ENCODE measurements at regions not wholly inside any gene's neighbourhood (a gene's known extent, or its start where the extent isn't known, plus 50 kb on each side); places are given as distances from the start of the nearest gene placed in this dataset.

GRCh38 chrX:74251006-74251930, 52.7 kb upstream of the ZCCHC13 start:
- DNase-seq (ENCODE audit: low spot score), result no peak

GRCh38 chrX:74250574-74250973, 53.4 kb upstream of the ZCCHC13 start:
- intact Hi-C loops (cut with DNase I), result no loop called here
- no peak for DNase-seq (ENCODE audit: low spot score)

More at GRCh38 chrX:74251006-74251930, 52.7 kb upstream of the ZCCHC13 start:
- intact Hi-C loops (cut with DNase I), result no loop called here

- no peak for DNase-seq (ENCODE audit: low spot score)
- intact Hi-C loops (cut with DNase I), result no loop called here
These were observed 54.0 kb upstream of the ZCCHC13 start for GRCh38 chrX:74249963-74250362.

GRCh38 chrX:74248889-74249288, 55.1 kb upstream of the ZCCHC13 start:
- no peak for DNase-seq (ENCODE audit: low spot score)
- intact Hi-C loops (cut with DNase I), result no loop called here

GRCh38 chrX:74246524-74246923, 57.5 kb upstream of the ZCCHC13 start:
- intact Hi-C loops (cut with DNase I), result no loop called here
- DNase-seq (ENCODE audit: low spot score), result no peak

- no peak for DNase-seq (ENCODE audit: low spot score)
- intact Hi-C loops (cut with DNase I), result no loop called here
These were observed 61.4 kb upstream of the ZCCHC13 start for GRCh38 chrX:74242484-74243138.

- intact Hi-C loops (cut with DNase I), result no loop called here
- no peak for DNase-seq (ENCODE audit: low spot score)
These were observed 61.9 kb upstream of the ZCCHC13 start for GRCh38 chrX:74242050-74242449.

- intact Hi-C loops (cut with DNase I), result no loop called here
- no peak for DNase-seq (ENCODE audit: low spot score)
These were observed 65.2 kb upstream of the ZCCHC13 start for GRCh38 chrX:74238771-74239170.

GRCh38 chrX:74234818-74235217, 69.2 kb upstream of the ZCCHC13 start:
- DNase-seq (ENCODE audit: low spot score), result no peak
- intact Hi-C loops (cut with DNase I), result no loop called here

GRCh38 chrX:74232859-74233258, 71.1 kb upstream of the ZCCHC13 start:
- DNase-seq (ENCODE audit: low spot score), result no peak
- intact Hi-C loops (cut with DNase I), result no loop called here

- intact Hi-C loops (cut with DNase I), result no loop called here
- DNase-seq (ENCODE audit: low spot score), result no peak
These were observed 72.4 kb upstream of the ZCCHC13 start for GRCh38 chrX:74231625-74232024.

- intact Hi-C loops (cut with DNase I), result no loop called here
- DNase-seq (ENCODE audit: low spot score), result no peak
These were observed 73.9 kb upstream of the ZCCHC13 start for GRCh38 chrX:74230094-74230493.

GRCh38 chrX:74225111-74225510, 78.9 kb upstream of the ZCCHC13 start:
- intact Hi-C loops (cut with DNase I), result no loop called here
- no peak for DNase-seq (ENCODE audit: low spot score)

- DNase-seq (ENCODE audit: low spot score), result no peak
- intact Hi-C loops (cut with DNase I), result no loop called here
These were observed 83.7 kb upstream of the ZCCHC13 start for GRCh38 chrX:74220277-74220676.

GRCh38 chrX:74218895-74219294, 85.1 kb upstream of the ZCCHC13 start:
- intact Hi-C loops (cut with DNase I), result no loop called here
- DNase-seq (ENCODE audit: low spot score), result no peak

- no peak for DNase-seq (ENCODE audit: low spot score)
- intact Hi-C loops (cut with DNase I), result no loop called here
These were observed 87.6 kb upstream of the ZCCHC13 start for GRCh38 chrX:74216421-74216820.

- intact Hi-C loops (cut with DNase I), result no loop called here
- no peak for DNase-seq (ENCODE audit: low spot score)
These were observed 92.1 kb upstream of the ZCCHC13 start for GRCh38 chrX:74211911-74212310.

- DNase-seq (ENCODE audit: low spot score), result no peak
- intact Hi-C loops (cut with DNase I), result no loop called here
These were observed 96.4 kb upstream of the ZCCHC13 start for GRCh38 chrX:74207539-74207938.

GRCh38 chrX:74195605-74196004, 108.4 kb upstream of the ZCCHC13 start:
- intact Hi-C loops (cut with DNase I), result no loop called here
- DNase-seq (ENCODE audit: low spot score), result no peak

- intact Hi-C loops (cut with DNase I), result no loop called here
- DNase-seq (ENCODE audit: low spot score), result no peak
These were observed 108.9 kb upstream of the ZCCHC13 start for GRCh38 chrX:74195120-74195519.

- intact Hi-C loops (cut with DNase I), result no loop called here
- no peak for DNase-seq (ENCODE audit: low spot score)
These were observed 116.8 kb upstream of the ZCCHC13 start for GRCh38 chrX:74187211-74187610.

Measured in posterior vena cava (tissue), 2 donors.